Posterior cingulate gyrus (tissue), 11 donors: ENCODE measurements at regions not wholly inside any gene's neighbourhood (a gene's known extent, or its start where the extent isn't known, plus 50 kb on each side); places are given as distances from the start of the nearest gene placed in this dataset.

Experiments
- DNase-seq, 10 donors: peaks; one replicate each; pipeline versions ENCODE4 v3.0.0 to v3.0.0-alpha.2; 2020 to 2021; ENCODE audit warnings: mixed read lengths in 3 of 10
- intact Hi-C: fragments of 100-400 bp; cut with DNase I; formaldehyde crosslinking; loops from one replicate; pipeline ENCODE4 v1.15.1; 2023

DNA sequence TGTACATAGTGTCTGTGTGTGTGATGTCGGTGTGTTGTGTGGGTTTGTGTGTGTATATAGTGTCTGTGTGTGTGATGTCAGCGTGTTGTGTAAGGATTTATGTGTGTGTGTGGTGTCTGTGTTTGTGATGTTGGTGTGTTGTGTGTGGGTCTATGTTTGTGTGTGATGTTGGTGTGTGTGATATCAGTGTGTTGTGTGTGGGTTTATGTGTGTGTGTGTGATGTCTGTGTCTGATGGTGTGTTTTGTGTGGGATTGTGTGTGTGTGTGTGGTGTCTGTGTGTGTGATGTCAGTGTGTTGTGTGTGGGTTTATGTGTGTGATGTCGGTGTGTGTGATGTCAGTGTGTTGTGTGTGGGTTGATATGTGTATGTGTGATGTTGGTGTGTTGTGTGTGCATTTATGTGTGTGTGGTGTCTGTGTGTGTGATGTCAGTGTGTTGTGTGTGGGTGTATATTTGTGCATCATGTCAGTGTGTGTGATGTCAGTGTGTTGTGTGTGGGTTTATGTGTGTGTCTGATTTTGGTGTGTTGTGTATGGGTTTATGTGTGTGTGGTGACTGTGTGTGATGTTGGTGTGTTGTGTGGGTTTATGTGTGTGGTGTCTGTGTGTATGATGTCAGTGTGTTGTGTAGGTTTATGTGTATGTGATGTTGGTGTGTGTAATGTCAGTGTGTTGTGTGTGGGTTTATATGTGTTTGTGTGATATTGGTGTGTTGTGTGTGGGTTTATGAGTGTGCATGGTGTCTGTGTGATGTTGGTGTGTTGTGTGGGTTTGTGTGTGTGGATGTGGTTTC, 102.4 kb upstream of the CD93 start:
- intact Hi-C loops = no loop called here
- DNase-seq = no peak

DNA sequence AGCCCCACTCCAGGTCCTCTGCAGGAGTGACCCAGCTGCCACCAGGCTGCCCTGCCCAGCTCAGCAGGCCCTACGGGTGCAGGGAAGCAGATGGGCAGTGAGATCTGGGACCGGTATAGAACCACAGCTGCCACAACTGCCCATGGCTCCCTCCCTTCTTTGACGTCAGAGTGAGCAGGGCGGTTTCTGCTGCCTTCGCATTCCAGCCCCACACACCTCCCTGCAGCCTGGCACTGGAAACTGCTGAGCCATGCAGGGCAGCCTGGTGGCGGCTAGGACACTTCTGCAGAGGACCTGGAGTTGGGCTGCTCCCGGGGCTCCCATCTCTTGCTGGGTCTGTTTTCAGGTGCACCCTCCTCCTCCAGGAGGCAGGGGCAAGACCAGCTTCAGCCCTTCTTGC, 101.6 kb upstream of the CD93 start:
- intact Hi-C loops = no loop called here
- peak in 1 of 10 donors; percentile 88 for DNase-seq

- intact Hi-C loops = no loop called here
- no peak for DNase-seq
These were observed 100.7 kb upstream of the CD93 start for GRCh38 chr20:23186808-23187207.

GRCh38 chr20:23180451-23180921, 94.4 kb upstream of the CD93 start:
- intact Hi-C loops = no loop called here
- DNase-seq = no peak

DNA sequence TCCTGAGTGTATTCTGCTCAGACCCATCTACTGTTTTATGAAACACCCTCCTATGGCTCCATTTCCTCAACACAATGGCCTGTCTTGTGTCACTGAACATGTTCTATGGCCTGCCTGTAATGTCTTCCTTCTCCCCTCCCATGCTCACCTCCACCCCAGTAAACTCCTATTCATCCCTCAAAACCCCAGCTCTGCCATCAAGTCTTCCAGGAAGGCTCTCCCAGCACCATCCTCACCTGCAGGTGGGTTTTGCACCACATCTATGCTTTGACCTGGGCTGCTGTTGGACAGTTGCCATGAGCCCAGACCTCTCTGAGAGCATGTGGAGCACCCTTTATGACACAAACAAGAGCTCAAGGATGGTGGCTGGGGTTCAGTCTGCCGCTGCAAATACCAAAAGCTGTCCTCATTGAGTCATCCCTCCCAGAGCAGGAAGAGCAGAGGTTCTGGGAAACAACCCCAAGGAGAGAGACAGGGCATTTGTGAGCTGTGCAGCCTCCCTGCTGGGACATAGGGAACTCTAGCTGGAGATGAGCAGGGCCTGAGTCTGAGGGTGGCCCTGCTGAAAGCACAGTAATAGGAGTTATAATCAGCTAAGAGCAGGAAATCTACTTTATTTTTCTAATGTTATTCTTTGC, 93.8 kb upstream of the CD93 start:
- no peak for DNase-seq
- intact Hi-C loops = no loop called here

GRCh38 chr20:23178806-23179205, 92.7 kb upstream of the CD93 start:
- DNase-seq = no peak
- intact Hi-C loops = no loop called here

GRCh38 chr20:23174821-23175220, 88.7 kb upstream of the CD93 start:
- no peak for DNase-seq
- intact Hi-C loops = no loop called here

DNA sequence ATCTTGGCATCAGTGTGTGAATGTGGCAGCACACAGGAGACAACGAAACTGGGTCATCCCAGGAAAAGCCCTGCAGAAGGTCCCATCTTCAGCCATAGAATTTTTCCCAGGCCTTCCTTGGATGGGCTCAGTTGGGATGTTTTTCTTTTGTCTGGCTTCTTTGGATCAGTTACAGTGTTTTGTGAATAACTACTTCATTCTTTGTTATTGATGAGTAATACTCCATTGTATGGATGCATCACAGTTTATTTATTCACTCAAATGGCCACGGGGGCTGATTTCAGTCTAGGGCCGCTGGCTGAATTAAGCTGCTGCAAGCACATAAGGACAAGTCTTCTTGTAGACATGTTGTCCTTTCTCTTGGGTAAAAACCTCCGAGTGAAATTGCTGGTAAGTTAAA, 81.3 kb upstream of the CD93 start:
- DNase-seq = no peak
- intact Hi-C loops = no loop called here

DNA sequence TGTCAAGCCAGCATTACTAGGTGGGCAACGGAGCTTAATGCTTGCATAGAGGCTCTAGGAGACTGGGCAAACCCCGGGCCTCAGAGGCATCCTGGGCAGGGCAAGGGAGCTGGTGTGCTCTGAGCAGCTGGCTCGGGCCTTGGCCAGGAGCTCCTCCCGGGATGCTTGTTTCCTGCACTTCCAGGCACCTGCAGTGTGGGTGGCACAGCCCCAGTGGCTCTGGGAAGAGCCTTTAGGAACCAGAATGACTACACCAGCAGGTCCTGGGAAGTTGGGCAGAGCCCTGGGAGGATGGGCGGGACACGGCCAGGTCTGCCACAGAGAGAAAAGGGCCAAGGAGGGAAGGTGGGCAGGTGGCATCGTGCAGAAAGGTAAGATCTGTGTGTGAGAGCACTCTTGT, 80.4 kb upstream of the CD93 start:
- intact Hi-C loops = no loop called here
- DNase-seq = no peak

GRCh38 chr20:23165964-23166363, 79.8 kb upstream of the CD93 start:
- intact Hi-C loops = no loop called here
- no peak for DNase-seq

DNA sequence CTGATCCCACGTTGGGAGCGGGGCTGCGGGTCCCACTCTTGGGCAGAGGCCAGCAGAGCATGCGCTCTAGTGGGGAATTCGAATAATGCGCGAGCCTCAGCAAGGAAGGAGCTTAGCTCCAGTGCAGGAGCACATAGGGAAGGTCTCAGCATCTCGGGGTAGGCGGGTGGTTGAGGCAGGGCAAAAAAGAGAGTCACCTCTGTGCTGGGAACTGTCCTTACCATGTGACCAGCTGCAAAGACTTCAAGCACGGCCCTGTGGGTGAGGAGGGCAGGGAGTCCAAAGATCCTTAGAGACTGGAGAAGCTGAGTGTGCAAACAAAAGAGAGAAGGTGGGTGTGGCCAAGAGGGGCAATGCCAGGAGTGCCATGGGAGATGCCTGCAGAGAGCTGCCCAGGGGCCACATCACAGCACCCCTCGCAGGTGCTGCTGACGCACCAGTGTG, 79.2 kb upstream of the CD93 start:
- DNase-seq = no peak
- intact Hi-C loops = no loop called here

- peak in 7 of 10 donors; percentile 29 to 93 (median 58) for DNase-seq
These were observed 78.1 kb upstream of the CD93 start for GRCh38 chr20:23164176-23164601.

GRCh38 chr20:23163562-23163961, 77.4 kb upstream of the CD93 start:
- intact Hi-C loops = no loop called here
- peak in 1 of 10 donors; percentile 32 for DNase-seq

More at GRCh38 chr20:23164176-23164601, 78.1 kb upstream of the CD93 start:
- intact Hi-C loops = no loop called here

GRCh38 chr20:23162887-23163286, 76.8 kb upstream of the CD93 start:
- intact Hi-C loops = no loop called here
- DNase-seq = peak in 1 of 10 donors; percentile 69

- intact Hi-C loops = no loop called here
These were observed 76.0 kb upstream of the CD93 start for GRCh38 chr20:23161968-23162696.

DNA sequence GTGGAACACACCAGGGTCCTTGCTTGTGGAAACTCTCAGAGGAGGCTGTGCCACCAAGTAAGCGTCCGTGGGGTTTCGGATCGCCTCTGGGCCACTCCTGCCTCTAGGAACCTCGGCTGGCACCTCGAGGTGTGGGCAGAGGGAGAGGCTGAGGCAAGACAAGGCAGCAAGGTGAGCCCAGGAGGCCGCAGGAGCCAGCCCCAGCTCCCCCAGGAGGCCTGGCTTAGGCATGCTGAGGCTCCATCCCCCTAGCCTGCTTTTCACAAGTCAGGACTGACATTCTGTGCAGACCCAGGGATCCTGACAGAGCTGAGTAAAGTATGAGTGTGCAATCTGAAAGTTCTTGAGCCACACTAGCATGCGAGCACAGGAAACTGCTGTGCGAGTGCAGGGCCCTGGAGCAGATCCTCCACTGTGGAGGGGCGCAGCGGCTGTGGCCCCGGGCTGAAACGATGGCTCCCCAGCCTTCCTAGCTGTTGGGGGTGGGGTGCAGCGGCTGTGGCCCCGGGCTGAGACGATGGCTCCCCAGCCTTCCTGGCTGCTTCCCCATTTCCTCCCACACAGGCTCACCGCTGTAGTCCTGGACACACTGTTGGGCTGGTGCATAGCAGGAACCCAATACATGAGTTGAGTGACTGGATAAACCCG, 75.2 kb upstream of the CD93 start:
- intact Hi-C loops = no loop called here
- DNase-seq = peak in 1 of 10 donors; percentile 67

More at GRCh38 chr20:23161968-23162696, 76.0 kb upstream of the CD93 start:
- peak in 2 of 10 donors; percentile 51 to 80 for DNase-seq

- peak in 1 of 10 donors; percentile 46 for DNase-seq
- intact Hi-C loops = no loop called here
These were observed 74.6 kb upstream of the CD93 start for GRCh38 chr20:23160536-23161243.

GRCh38 chr20:23159947-23160318, 73.8 kb upstream of the CD93 start:
- DNase-seq = no peak
- intact Hi-C loops = no loop called here

- no peak for DNase-seq
- intact Hi-C loops = no loop called here
These were observed 73.3 kb upstream of the CD93 start for GRCh38 chr20:23159256-23159946.
